ENCODE measurements at regions not wholly inside any gene's neighbourhood (a gene's known extent, or its start where the extent isn't known, plus 50 kb on each side); places are given as distances from the start of the nearest gene placed in this dataset.

- DNase-seq = no peak
- no peaks in the 10 kb centered on the region; the same call in 1 of the 2 replicates for H3K27me3 Mint-ChIP-seq (ENCODE audit: insufficient read depth)
- no peaks in the 10 kb centered on the region; the same call in 1 of the 2 replicates for H3K4me1 Mint-ChIP-seq (ENCODE audit: low read depth)
- no peak overlapping the region for H3K4me3 Mint-ChIP-seq
- H3K9me3 Mint-ChIP-seq = peaks cover 57% of the 10 kb centered on the region
- no peak for TF ChIP-seq CTCF (IDR thresholded peaks at IDR 0.05)
- H3K36me3 Mint-ChIP-seq (ENCODE audit: low read depth) = no peaks in the 10 kb centered on the region
- H3K27ac Mint-ChIP-seq = no peak overlapping the region
Observed at GRCh38 chr18:6610466-6610865, 119.0 kb upstream of the ARHGAP28 start.

GRCh38 chr18:6613581-6613980 is 115.9 kb upstream of the ARHGAP28 start:
- no peak overlapping the region for H3K27ac Mint-ChIP-seq
- no peaks in the 10 kb centered on the region; the same call in 1 of the 2 replicates for H3K36me3 Mint-ChIP-seq (ENCODE audit: low read depth)
- no peaks in the 10 kb centered on the region; the same call in 1 of the 2 replicates for H3K27me3 Mint-ChIP-seq (ENCODE audit: insufficient read depth)
- peaks cover 57% of the 10 kb centered on the region for H3K9me3 Mint-ChIP-seq
- H3K4me1 Mint-ChIP-seq (ENCODE audit: low read depth) = no peaks in the 10 kb centered on the region; the same call in 1 of the 2 replicates
- TF ChIP-seq CTCF (IDR thresholded peaks at IDR 0.05) = no peak
- DNase-seq = no peak
- H3K4me3 Mint-ChIP-seq = no peak overlapping the region

GRCh38 chr18:6614952-6615351 is 114.6 kb upstream of the ARHGAP28 start:
- H3K9me3 Mint-ChIP-seq = peaks cover 50% of the 10 kb centered on the region
- H3K36me3 Mint-ChIP-seq (ENCODE audit: low read depth) = no peaks in the 10 kb centered on the region; the same call in 1 of the 2 replicates
- H3K4me3 Mint-ChIP-seq = no peak overlapping the region
- TF ChIP-seq CTCF (IDR thresholded peaks at IDR 0.05) = no peak
- no peak for DNase-seq
- H3K27ac Mint-ChIP-seq = no peak overlapping the region
- no peaks in the 10 kb centered on the region; the same call in 1 of the 2 replicates for H3K27me3 Mint-ChIP-seq (ENCODE audit: insufficient read depth)
- H3K4me1 Mint-ChIP-seq (ENCODE audit: low read depth) = no peaks in the 10 kb centered on the region; the same call in 1 of the 2 replicates

GRCh38 chr18:6616981-6617380 is 112.5 kb upstream of the ARHGAP28 start:
- Mint-ChIP-seq H3K4me1 (ENCODE audit: low read depth) (no peaks in the 10 kb centered on the region; the same call in 1 of the 2 replicates), H3K27ac (no peak overlapping the region), H3K4me3 (no peak overlapping the region), H3K36me3 (ENCODE audit: low read depth) (no peaks in the 10 kb centered on the region; the same call in 1 of the 2 replicates), H3K9me3 (peaks cover 31% of the 10 kb centered on the region), H3K27me3 (ENCODE audit: insufficient read depth) (no peaks in the 10 kb centered on the region; the same call in 1 of the 2 replicates)
- DNase-seq = peak; percentile 30
- no peak for TF ChIP-seq CTCF (IDR thresholded peaks at IDR 0.05)

- Mint-ChIP-seq H3K27ac (no peak overlapping the region), H3K36me3 (ENCODE audit: low read depth) (no peaks in the 10 kb centered on the region), H3K27me3 (ENCODE audit: insufficient read depth) (no peaks in the 10 kb centered on the region), H3K4me1 (ENCODE audit: low read depth) (peaks cover 12% of the 10 kb centered on the region; the same call in 1 of the 2 replicates), H3K9me3 (peaks cover 25% of the 10 kb centered on the region), H3K4me3 (no peak overlapping the region)
- no peak for TF ChIP-seq CTCF (IDR thresholded peaks at IDR 0.05)
- no peak for DNase-seq
Observed at GRCh38 chr18:6621437-6621836, 108.1 kb upstream of the ARHGAP28 start.
